Dedifferentiated amniotic fluid mesenchymal stem cell (primary cell): ENCODE measurements at regions not wholly inside any gene's neighbourhood (a gene's known extent, or its start where the extent isn't known, plus 50 kb on each side); places are given as distances from the start of the nearest gene placed in this dataset.
"Not testable (repeated sequence)": the region's sequence is repeated elsewhere in the genome, so short reads cannot be mapped to it uniquely, and the experiment has no call there.

ENCODE experiments used
- DNase-seq: peaks from one replicate; pipeline ENCODE4 v3.0.0-alpha.2; 2016; ENCODE audit errors: extremely low spot score

DNA sequence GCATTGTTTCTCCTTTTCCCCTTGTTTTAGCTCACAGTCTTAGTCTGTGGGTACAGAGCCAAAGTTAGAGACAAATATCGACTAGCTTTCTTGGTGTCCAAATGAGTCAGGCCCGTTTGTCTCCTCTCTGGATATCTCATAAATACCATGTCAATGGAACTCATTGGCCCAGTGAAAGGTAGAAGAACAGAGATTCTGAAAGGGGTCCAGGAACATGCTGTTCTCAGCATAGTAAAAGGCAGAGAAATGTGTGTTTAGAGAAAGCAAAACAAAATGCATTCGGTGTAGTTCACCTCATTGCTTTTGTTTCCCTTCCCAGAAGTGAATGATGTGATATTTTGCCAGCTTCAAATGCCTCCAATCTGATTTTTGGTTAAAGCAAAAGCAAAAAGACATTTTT, 238.6 kb upstream of the SLC8A1 start:
- DNase-seq, result no peak

DNA sequence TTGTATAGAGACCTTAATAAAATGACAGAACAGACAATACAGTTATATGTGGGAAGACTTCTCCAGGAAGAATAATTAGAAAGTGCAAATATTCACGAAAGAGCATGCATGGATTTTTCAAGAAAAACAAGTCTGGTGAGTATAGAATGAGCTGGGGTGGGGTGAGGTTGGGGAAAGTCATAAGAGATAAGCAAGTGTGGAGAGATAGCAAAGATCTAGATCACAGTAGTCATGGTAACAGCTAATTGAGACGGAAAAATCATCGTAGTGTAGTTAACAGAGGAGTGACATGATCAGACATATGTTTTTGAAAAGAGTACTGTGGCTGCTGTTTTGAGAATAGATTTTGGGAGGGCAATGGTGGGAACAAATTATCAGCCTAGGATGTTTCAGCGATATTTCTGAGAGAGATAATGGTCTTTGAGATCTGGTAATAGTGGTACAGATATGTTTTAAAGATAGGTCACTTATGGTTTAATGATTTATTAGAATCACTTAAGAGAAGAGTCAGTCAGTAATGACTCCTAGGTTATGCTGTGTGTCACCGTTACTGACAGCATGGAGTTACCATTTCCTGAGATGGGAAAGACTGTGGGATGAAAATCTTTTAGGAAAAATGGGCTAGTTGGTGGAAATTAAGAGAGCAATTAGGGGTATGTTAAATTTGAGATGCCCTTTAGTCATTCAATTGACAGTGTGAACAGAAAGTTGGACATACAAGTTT, 248.5 kb upstream of the SLC8A1 start:
- DNase-seq, result no peak

DNA sequence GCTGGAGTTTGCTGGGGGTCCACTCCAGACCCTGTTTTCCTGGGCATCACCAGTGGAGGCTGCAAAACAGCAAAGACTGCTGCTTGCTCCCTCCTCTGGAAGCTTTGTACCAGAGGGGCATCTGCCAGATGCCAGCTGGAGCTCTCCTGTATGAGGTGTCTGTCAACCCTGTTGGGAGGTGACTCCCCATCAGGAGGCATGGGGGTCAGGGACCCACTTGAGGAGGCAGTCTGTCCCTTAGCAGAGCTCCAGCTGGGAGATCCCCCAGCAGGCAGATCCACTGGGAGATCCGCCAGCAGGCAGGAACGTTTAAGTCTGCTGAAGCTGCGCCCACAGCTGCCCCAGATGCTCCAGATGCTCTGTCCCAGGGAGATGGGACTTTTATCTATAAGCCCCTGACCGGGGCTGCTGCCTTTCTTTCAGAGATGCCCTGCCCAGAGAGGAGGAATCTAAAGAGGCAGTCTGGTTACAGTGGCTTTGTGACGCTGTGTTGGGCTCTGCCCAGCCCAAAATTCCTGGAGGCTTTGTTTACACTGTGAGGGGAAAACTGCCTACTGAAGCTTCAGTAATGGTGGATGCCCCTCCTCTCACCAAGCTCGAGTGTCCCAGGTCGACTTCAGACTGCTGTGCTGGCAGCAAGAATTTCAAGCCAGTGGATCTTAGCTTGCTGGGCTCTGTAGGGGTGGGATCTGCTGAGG, 260.5 kb upstream of the SLC8A1 start:
- DNase-seq, result not testable (repeated sequence)

DNA sequence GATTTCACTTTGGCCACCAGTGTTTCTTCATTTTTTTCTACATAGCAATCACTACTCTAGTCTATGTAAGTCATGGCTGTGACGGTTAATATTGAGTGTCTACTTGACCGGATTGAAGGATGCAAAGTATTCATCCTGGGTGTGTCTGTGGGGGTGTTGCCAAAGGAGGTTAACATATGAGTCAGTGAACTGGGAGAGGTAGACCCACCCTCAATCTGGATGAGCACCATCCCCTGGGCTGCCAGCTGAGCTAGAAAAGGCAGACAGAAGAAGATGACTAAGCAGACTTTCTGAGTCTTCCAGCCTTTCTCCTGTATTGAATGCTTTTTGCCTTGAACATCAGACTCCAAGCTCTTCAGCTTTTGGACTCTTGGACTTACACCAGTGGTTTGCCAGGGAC, 265.0 kb upstream of the SLC8A1 start:
- peak; percentile 88 for DNase-seq

DNA sequence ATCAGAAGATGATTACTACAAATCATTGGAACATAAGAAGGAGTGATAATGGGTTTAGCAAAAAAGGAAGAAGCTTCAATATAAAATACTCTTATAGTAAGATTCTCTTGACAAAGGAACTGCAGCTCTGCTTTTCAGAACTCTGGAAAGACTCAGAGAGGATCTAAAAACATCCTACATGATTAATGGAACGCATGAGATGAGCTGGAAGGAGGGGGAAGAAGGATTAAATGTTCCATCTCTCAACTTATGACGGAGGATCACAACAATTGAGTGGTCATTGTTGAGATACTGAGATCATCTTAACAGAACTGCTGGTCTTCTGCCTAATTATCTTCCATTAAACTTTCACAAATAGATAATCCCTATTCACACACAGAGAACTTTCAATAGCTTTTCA, 267.5 kb upstream of the SLC8A1 start:
- no peak for DNase-seq

DNA sequence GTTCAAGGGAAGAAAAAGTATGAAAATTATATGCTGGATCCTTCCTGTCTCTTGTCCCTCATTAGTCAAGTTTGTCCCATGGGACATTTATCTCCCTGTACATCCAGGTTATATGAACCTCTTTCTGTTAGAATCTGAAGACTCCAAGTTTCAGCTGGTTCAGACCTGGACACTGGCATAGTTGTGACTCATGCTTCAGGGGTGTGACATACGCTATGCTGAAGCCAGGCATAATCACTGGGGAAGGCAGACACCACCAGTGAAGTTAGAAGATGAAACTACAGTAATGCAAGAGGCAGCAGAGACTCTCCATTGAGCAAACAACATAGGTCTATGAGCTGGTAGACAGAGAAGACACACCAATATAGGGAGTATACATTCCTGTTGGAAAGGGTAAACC, 269.7 kb upstream of the SLC8A1 start:
- DNase-seq, result peak; percentile 43

DNA sequence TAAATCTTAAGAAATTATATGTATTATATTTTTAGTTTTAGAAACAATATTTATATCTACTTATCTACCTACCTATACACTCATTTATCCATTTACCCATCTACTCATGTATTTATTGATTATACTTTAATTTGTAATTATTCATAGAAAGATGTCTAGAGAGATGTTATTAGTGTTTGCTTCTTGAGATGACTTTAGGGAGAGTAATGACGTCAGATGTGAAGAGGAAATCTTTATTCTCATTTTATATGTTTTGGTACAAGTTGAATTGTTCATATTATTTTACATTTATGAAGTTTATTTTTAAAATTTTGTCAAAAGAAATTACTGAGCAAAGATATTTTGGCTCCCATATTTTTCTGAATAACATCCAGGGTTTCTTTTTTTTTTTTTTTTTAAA, 271.3 kb upstream of the SLC8A1 start:
- no peak for DNase-seq

DNA sequence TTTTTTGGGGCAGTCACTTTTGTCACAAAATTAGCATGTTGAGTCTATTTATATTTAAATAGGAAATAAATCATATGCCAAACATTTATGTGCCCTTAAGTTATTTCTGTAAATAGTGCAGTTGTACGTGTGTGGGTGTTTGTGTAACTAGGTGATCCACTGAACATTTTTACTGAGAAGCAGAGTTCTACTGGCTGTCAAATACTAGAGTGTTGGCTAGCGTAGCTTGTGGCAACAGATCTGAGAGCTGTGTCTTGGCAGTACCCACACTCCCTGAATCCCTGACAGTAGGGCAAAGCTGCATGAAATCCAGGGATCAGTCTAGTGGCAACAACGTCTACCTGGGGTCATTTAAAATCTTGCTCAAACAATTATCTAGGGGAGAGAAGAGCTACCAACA, 273.1 kb upstream of the SLC8A1 start:
- no peak for DNase-seq

DNA sequence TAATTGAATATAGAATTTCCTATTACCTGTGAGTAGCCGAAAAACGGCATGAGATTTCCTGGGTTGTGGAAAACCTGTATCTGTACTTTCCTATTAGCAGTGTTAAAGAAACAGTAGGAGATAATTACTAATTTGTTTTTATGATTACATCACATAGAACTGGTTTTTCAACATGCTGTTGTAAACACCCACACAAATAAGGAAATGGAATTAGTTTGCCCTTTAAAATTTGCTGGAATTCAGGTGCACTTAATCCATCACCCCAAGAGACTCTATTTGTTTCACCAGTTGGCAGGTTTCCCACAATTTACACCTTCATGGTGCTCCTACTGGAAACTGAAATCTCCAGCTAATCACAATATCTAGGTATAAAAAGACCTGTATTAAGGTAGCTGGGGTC, 274.1 kb upstream of the SLC8A1 start:
- no peak for DNase-seq

DNA sequence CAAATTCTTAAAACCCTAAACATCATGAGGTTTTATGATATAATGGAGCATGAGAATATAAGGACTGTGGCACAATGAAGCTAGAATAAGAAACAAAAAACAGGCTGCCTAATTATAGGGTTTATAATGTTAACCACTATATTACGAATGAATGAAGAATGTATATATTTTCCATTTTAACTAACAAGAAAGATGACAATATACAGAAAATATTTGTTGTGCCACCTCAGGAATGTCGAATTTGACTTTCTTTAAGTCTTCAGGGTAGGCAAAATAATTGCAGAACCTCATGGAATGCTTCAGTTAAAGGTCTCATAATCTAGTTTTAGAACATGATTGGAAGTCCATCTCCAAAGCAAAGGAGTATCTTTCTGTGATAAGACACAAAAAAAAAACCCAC, 282.9 kb upstream of the SLC8A1 start:
- peak; percentile 85 for DNase-seq

DNA sequence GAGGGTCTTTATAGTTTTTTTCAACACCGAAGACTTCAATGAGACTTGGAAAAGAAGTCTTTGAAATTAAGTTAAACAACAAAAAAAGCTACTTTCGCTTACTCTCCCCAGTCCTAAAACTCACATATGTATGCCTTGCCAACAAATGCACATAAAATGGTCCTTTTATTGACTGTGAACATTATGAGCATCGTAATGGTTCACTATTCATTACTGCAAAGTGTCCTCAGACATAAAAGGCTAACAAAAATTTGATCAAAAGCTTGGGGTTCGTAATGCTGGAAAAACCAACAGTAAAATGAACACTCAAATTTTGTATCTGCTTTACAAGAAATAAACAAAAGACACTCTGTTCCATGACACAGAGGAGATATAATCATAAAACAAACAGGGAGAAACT, 285.3 kb upstream of the SLC8A1 start:
- no peak for DNase-seq

DNA sequence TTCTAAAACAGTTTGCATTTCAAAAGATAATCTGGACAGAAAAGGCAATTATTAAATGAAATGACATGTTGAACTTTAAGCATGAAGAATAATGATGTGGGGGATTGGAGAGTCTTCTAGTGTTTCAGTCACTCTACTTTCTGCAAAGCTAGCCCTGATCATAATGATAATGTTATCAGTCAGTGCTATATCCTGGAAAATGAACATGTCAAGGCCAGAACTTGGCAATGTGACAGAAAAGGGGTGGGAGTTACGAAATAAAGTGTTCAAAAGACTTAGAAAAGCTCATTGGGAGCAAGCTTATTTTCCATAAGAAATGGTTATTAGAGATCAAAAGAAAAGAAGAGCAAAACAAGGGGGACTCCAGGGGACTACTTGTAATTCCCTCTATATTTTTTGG, 288.5 kb upstream of the SLC8A1 start:
- no peak for DNase-seq

DNA sequence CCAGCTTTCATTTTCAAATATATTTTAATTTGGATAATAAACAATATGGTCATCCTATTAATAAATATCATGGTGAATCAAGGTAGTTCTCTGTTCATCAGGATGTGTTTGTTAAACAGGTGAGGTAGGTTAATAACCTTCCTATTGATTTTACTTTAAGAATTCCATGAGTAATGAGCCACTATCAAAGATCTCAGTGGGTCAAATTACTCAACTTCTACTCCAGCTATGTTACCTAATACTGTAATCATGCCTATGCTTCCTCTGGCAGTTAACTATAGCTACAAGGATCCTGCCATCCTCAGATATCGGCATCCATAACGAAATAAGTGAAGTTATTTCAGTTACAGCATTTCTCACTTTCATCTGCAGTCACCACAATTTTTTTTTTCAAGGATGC, 289.6 kb upstream of the SLC8A1 start:
- DNase-seq, result no peak

DNA sequence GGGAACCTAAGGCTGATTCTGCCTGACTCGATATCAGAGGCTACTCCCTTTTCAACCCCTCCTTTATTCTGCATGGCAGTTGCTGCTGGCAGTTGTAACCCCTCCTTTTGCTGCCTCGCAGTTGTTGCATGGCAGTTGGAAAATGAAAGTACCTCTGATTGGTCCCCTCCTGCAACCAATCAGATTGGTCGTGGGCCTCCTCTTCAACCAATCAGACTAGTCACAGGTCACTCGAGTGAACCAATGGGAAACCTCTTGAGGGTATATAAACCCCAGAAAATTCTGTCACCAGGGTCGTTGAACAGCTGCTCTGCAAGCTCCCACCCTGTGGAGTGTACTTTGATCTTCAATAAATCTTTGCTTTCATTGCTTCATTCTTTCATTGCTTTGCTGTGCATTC, 294.3 kb upstream of the SLC8A1 start:
- DNase-seq, result no peak

DNA sequence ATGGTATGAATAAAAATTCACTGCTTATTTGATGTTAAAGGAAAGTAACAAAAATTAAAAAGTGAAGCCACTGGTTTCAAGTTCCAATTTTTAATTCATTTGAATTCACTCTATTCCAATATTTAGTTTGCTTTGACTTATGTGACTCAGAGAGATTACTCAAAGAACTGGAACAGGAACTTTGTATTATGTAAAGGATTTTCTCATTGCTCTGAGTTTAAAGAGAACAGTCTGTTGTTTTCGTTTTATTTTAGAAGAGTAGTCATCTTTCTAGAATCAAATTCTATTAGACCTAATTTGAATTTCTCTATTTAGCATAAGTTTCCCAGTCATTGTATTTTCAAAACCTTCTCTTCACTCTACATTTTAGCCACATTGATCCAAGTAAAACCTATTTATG, 300.1 kb upstream of the SLC8A1 start:
- DNase-seq, result no peak

DNA sequence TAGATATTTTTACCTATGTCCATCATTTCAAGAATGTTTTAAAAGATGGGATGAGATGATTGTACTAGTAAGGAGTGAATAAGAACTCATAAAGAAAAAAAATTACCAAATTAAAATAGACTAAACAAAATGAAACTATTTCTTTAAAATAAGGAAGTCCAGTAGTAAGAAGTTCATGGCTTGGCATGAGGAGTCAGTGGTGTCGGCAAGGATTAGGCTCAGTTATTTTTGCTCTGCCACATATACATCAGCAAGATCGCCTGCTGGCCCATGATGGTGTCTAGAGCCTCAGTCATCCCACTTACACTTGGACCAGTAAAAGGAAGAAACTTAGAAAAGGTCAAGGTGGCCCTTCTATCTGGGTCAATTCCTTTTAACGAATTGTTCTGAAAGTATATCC, 300.9 kb upstream of the SLC8A1 start:
- DNase-seq, result no peak

DNA sequence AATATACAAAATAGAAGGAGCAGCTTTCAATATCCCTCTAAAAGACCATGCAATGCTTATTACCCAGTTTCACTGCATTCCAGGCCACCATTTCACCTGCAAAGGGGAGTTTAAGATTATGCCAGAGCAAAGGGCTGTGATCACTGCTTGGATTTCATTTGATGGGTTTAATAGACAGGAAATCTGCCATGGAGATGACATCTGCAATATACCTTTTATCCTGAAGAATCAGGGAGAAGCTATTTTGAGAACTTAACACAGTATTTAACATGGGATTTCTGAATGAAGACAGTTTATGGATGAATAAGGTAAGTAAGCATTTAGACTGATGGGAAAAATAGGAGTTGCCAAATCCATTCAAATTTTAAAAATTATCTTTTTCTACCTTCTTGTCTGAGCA, 303.0 kb upstream of the SLC8A1 start:
- no peak for DNase-seq

DNA sequence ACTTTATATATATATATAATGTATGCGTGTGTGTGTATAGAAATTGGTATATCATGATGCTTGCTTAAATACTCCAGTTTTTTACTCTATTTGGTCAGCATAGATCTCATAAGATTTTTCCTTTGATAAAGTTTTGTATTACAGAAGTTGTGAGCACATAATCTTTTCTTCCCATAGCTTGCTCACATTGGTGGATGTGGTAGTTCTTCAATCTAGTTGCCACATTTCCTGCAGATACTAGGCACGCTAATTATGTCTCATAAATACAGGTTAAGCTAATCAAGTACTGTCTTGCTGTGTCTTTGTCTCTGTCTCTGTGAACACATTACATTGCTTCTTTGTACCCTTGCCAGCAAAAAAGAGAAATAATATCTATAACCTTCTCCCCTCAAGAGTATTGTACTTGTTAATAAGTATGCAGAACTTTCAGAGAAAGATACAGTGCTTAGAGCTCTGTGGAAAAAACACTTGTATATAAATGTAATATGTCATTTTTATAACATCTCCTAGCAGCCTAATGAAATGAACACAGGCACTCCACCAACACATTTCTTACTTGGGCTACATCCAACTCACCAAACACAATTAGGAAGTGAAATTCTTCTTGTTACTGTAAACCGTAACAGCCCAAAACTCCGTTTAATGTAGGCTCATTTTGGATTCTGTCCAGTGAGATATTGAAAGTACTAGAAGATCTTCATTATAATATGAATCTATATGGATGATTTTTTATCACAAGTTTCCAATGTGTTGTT, 306.7 kb upstream of the SLC8A1 start:
- no peak for DNase-seq

DNA sequence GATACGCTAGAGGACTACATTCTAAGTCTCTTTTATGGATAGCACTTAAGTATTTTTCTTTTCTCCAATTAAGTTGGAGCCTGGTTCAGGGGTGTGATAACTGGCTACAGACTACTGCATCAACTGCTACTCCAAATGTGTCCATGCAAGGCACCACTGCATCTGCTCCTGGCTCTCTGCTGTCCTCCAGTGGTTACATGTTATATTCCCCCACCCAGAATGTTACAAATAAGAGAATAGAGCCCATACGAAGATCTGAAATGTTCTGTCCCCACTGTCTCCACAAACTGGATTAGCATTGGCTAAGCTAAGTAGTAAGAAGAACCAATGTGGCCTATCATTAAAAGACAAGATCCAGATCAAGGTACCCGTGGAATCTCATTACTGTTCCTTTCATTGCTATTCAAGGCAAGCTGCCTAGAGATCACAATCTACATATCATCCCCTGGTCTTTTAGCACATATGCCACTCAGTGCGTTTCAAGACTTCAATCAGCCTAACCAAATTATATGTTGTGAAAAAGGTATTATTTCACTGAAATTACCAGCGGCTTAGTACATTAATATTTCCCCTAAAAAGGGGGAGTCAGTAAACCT, 308.3 kb upstream of the SLC8A1 start:
- peak; percentile 60 for DNase-seq

DNA sequence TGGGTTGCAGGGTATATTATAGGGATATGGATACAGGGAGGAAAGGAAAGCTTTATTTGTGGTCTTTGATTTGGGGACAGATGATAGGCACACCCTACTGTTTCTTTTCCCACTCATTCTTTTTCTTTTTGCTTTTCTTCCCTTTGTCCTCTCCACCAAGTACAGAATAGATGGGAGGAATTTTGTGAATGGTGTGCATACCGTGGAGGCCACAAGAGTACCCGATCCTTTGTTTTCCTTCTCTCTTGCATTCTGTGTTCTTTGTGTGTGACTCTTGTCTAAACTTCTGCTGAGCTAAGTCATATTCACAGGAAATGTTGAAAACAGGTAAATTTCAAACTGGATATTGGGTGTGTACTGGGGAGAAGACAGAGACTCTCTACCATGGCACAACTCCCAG, 321.4 kb upstream of the SLC8A1 start:
- no peak for DNase-seq

DNA sequence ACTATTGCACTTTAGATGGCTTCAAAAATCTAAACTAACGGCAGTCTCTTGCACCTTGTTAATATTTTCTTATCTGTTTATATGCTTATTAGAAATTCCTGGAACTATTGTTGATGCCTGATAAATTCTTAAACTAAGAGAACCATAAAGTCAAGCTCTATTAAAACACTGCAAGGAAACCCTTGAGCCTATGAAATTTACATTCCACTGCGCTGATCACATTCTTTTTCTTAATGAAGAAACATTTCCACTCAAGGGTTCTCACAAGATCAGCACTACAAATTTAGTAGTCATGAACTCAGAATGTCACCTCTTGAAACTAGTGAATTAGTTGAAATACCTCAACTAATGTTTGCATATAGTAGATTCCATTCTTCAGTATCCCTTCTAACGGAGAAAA, 331.8 kb upstream of the SLC8A1 start:
- no peak for DNase-seq

DNA sequence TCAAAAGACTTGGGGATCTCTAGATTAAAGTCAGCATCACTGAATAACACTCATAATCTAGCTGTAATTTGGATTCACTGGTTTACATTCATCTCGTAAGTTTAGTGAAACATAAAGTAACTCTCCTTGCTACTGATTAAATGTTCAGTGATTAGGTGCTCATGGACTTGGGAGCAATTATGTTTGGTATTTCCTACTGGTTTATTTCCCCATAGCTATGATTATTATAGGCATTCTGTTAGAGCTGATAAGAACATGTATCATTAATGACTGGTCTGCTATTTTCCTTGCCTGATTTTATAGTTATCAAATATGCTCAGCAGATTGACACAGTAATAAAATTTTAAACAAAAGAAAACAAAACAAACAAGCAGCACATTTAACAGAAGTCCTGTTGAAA, 334.7 kb upstream of the SLC8A1 start:
- DNase-seq, result no peak

DNA sequence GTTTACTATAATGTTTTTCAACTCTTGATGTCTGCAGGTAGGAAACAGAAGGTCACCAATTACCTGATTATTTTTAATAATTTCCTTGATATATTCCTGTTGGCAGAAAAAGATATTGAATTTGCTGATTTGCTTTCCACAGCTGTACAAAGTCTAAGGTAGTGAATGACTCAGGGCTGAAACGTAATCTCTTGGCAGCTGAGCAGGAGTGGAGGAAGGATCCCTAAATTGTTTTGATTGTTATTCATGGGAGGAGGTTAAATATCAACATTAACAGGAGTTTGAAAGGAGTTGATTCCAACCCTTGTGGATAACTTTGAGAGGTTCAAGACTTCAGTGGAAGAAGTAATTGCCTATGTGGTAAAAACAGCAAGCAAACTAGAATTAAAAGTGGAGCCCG, 345.2 kb upstream of the SLC8A1 start:
- peak; percentile 23 for DNase-seq
